C4-2B (cell line): ENCODE measurements at regions not wholly inside any gene's neighbourhood (a gene's known extent, or its start where the extent isn't known, plus 50 kb on each side); places are given as distances from the start of the nearest gene placed in this dataset.
"Not testable (repeated sequence)": the region's sequence is repeated elsewhere in the genome, so short reads cannot be mapped to it uniquely, and the experiment has no call there.

ENCODE experiments used
- H3K27ac ChIP-seq: fragments of 450-650 bp; 2 replicates; pipeline ENCODE4 v1.5.1; 2017
- CTCF ChIP-seq: fragments of 450-650 bp; conservative IDR thresholded peaks from 2 replicates; pipeline ENCODE4 v1.5.1; 2017; ENCODE audit warnings: mild to moderate bottlenecking
- ZFX ChIP-seq: fragments of 450-650 bp; IDR thresholded peaks from 2 replicates; pipeline ENCODE4 v1.6.1; 2017

- TF ChIP-seq ZFX (no peak), CTCF (no peak)
- no peak overlapping the region for H3K27ac ChIP-seq
Observed at GRCh38 chr12:20099395-20100183, 268.7 kb upstream of the PDE3A start.

GRCh38 chr12:20101046-20101445 is 267.3 kb upstream of the PDE3A start:
- H3K27ac ChIP-seq, result no peak overlapping the region
- TF ChIP-seq CTCF (no peak), ZFX (no peak)

- no peak overlapping the region for H3K27ac ChIP-seq
- TF ChIP-seq ZFX (no peak), CTCF (no peak)
Observed at GRCh38 chr12:20105943-20106342, 262.4 kb upstream of the PDE3A start.

- TF ChIP-seq ZFX (no peak), CTCF (no peak)
Observed at GRCh38 chr12:20109676-20110075, 258.7 kb upstream of the PDE3A start.

GRCh38 chr12:20115371-20115770 is 253.0 kb upstream of the PDE3A start:
- not testable (repeated sequence) for H3K27ac ChIP-seq

More at GRCh38 chr12:20109676-20110075, 258.7 kb upstream of the PDE3A start:
- no peak overlapping the region for H3K27ac ChIP-seq

DNA sequence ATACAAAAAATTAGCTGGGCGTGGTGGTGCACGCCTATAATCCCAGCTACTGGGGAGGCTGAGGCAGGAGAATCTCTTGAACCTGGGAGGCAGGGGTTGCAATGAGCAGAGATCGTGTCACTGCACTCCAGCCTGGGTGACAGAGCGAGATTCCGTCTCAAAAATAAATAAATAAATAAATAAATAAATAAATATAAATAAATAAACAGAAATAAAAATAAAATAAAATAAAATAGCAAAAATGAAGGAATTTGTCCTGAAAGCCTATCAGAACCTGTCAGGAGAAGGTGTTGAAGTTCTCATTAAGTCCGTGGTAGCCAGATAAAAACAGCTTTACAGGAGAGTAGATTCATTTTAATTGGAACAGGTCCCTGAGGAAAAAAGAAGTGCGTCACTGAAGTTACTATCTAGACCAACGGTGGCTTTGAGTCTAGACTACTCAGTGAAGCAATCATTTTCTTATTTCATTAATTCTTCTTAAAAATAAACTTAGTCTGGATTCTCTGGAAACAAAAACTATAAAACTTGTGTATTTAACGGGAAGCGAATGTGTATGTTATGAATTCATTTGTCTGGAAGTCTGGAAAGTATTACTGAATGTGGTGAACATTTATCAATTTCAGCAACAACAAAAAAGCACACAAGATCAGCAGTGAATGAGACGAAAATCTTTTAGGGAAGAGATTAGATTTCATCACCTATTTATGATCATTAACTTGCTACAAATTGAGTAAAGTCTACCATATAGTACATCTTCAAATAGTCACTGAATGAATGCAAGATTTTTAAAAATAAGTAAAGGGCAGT is 248.5 kb upstream of the PDE3A start:
- TF ChIP-seq ZFX, result no peak
- no peak for TF ChIP-seq CTCF
- H3K27ac ChIP-seq, result no peak overlapping the region

- TF ChIP-seq ZFX, result no peak
- no peak for TF ChIP-seq CTCF
- H3K27ac ChIP-seq, result no peak overlapping the region
Observed at GRCh38 chr12:20120403-20120725, 248.0 kb upstream of the PDE3A start.
